Fibroblast of lung (primary cell): ENCODE measurements at regions not wholly inside any gene's neighbourhood (a gene's known extent, or its start where the extent isn't known, plus 50 kb on each side); places are given as distances from the start of the nearest gene placed in this dataset.

Experiments
- DNase-seq, 2 donors: peaks; one replicate each; pipeline versions ENCODE4 v3.0.0 to v3.0.0-alpha.2; 2010; ENCODE audit warnings: low read depth in 2 of 2
- H2AFZ ChIP-seq: 2 replicates; pipeline ENCODE4 v1.5.1; 2012; ENCODE audit warnings: low read length, control low read depth, inconsistent platforms
- H3K27ac ChIP-seq: 2 replicates; pipeline ENCODE4 v1.5.1; 2011; ENCODE audit warnings: low read length, control low read depth; ENCODE audit not compliant: insufficient read depth
- H3K27me3 ChIP-seq: 2 replicates; pipeline ENCODE4 v1.5.1; 2011; ENCODE audit warnings: mild to moderate bottlenecking, low read length; ENCODE audit not compliant: control insufficient read depth, insufficient read depth
- H3K36me3 ChIP-seq: 2 replicates; pipeline ENCODE4 v1.5.1; 2011; ENCODE audit warnings: low read length; ENCODE audit not compliant: control insufficient read depth, insufficient read depth
- H3K4me1 ChIP-seq: 2 replicates; pipeline ENCODE4 v1.5.1; 2011; ENCODE audit warnings: low read length; ENCODE audit not compliant: control insufficient read depth, insufficient read depth; ENCODE audit errors: extremely low read depth
- H3K4me2 ChIP-seq: 2 replicates; pipeline ENCODE4 v1.5.1; 2011; ENCODE audit warnings: low read length, control low read depth; ENCODE audit not compliant: insufficient read depth; ENCODE audit errors: extremely low read depth
- H3K4me3 ChIP-seq, 4 experiments: fragments of 200-600 bp in 1 of 4; sonication (generic) in 1 of 4; replicated peaks in 1 of 4; 2 replicates each; pipeline ENCODE4 v1.5.1; 2011 to 2016; ENCODE audit warnings: low read length in 4 of 4, low read depth in 3 of 4, mild to moderate bottlenecking in 3 of 4, control low read depth in 2 of 4, inconsistent platforms in 1 of 4, mixed read lengths in 1 of 4; ENCODE audit not compliant: insufficient read depth in 1 of 4; ENCODE audit errors: control extremely low read depth in 1 of 4
- H3K79me2 ChIP-seq: 2 replicates; pipeline ENCODE4 v1.5.1; 2012; ENCODE audit warnings: mild to moderate bottlenecking, low read length, inconsistent platforms; ENCODE audit not compliant: control insufficient read depth, insufficient read depth
- H3K9ac ChIP-seq: 2 replicates; pipeline ENCODE4 v1.5.1; 2011; ENCODE audit warnings: mild to moderate bottlenecking, low read length, control low read depth; ENCODE audit not compliant: insufficient read depth
- H3K9me3 ChIP-seq: 2 replicates; pipeline ENCODE4 v1.5.1; 2012; ENCODE audit warnings: low read depth, low read length; ENCODE audit not compliant: control insufficient read depth, insufficient read depth
- H4K20me1 ChIP-seq: 2 replicates; pipeline ENCODE4 v1.5.1; 2011; ENCODE audit warnings: low read length; ENCODE audit not compliant: control insufficient read depth, insufficient read depth; ENCODE audit errors: extremely low read depth
- CTCF ChIP-seq, 2 donors: IDR thresholded peaks in 1 of 2; conservative IDR thresholded peaks in 1 of 2; 1 replicate in 1 of 2; 2 replicates in 1 of 2; pipeline ENCODE4 v1.5.1; 2011 to 2012; ENCODE audit warnings: low read length in 2 of 2, control low read depth in 1 of 2, inconsistent platforms in 1 of 2, low read depth in 1 of 2, mild to moderate bottlenecking in 1 of 2
- EZH2 ChIP-seq: IDR thresholded peaks from 2 replicates; pipeline ENCODE4 v1.5.1; 2012; ENCODE audit warnings: low read length, control low read depth, mild to moderate bottlenecking; ENCODE audit errors: missing control alignments

- no peaks in the 10 kb centered on the region for H3K36me3 ChIP-seq
- H3K9ac ChIP-seq, result no peak overlapping the region
- H3K27me3 ChIP-seq, result no peaks in the 10 kb centered on the region
- DNase-seq, result no peak
- TF ChIP-seq EZH2 (no peak), CTCF (conservative IDR thresholded peaks at IDR 0.05 in 1 of 2, IDR thresholded peaks at IDR 0.05 in 1 of 2; ENCODE audit: low read depth in 1 of 2, low read length in 2 of 2) (no peak)
- H3K4me2 ChIP-seq, result no peak overlapping the region
- no peaks in the 10 kb centered on the region for H3K9me3 ChIP-seq
- H3K27ac ChIP-seq, result no peak overlapping the region
- no peaks in the 10 kb centered on the region for H3K4me1 ChIP-seq
- no peaks in the 10 kb centered on the region for H3K79me2 ChIP-seq
- H2AFZ ChIP-seq, result no peak overlapping the region
- no peaks in the 10 kb centered on the region for H4K20me1 ChIP-seq
- H3K4me3 ChIP-seq, result no peak overlapping the region
Measured at GRCh38 chr2:16375981-16376380, 289.7 kb downstream of the CYRIA start.

- H3K9me3 ChIP-seq, result no peaks in the 10 kb centered on the region
- no peaks in the 10 kb centered on the region for H3K36me3 ChIP-seq
- no peak for DNase-seq
- no peaks in the 10 kb centered on the region for H3K4me1 ChIP-seq
- H3K4me2 ChIP-seq, result no peak overlapping the region
- H3K4me3 ChIP-seq, result no peak overlapping the region
- no peak overlapping the region for H2AFZ ChIP-seq
- H3K79me2 ChIP-seq, result no peaks in the 10 kb centered on the region
- H3K9ac ChIP-seq, result no peak overlapping the region
- no peaks in the 10 kb centered on the region for H4K20me1 ChIP-seq
- TF ChIP-seq CTCF (conservative IDR thresholded peaks at IDR 0.05 in 1 of 2, IDR thresholded peaks at IDR 0.05 in 1 of 2; ENCODE audit: low read depth in 1 of 2, low read length in 2 of 2) (no peak), EZH2 (no peak)
- H3K27me3 ChIP-seq, result no peaks in the 10 kb centered on the region
- no peak overlapping the region for H3K27ac ChIP-seq
Measured at GRCh38 chr2:16375351-16375750, 290.3 kb downstream of the CYRIA start.

GRCh38 chr2:16374671-16375070 is 291.0 kb downstream of the CYRIA start:
- Histone ChIP-seq H3K4me2 (no peak overlapping the region), H2AFZ (no peak overlapping the region), H3K27ac (no peak overlapping the region), H4K20me1 (no peaks in the 10 kb centered on the region), H3K79me2 (no peaks in the 10 kb centered on the region), H3K9me3 (no peaks in the 10 kb centered on the region), H3K27me3 (no peaks in the 10 kb centered on the region), H3K4me1 (no peaks in the 10 kb centered on the region), H3K9ac (no peak overlapping the region), H3K4me3 (no peak overlapping the region), H3K36me3 (no peaks in the 10 kb centered on the region)
- no peak for TF ChIP-seq CTCF (conservative IDR thresholded peaks at IDR 0.05 in 1 of 2, IDR thresholded peaks at IDR 0.05 in 1 of 2; ENCODE audit: low read depth in 1 of 2, low read length in 2 of 2)
- no peak for TF ChIP-seq EZH2
- no peak for DNase-seq
